ENCODE measurements at regions not wholly inside any gene's neighbourhood (a gene's known extent, or its start where the extent isn't known, plus 50 kb on each side); places are given as distances from the start of the nearest gene placed in this dataset.
"Not testable (repeated sequence)": the region's sequence is repeated elsewhere in the genome, so short reads cannot be mapped to it uniquely, and the experiment has no call there.

DNA sequence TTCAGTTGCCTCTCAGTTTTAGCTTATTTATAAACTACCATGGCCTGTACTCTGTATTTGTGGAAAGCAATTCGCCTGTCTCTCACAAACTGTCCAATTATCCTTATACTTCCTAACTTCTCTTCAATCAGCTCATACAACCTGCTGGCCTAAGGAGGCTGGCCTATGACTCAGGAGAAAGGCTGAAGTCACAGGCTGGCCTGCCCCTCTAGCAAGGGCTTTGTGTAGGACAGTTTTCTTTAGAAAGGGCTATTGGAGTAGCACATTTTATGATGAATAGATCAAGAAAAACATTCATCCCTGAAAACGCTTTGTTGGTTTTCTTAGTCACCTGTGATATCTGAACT, 988.7 kb upstream of the ARRDC3 start:
- DNase-seq (ENCODE audit: low spot score) = no peak
- intact Hi-C loops (cut with DNase I) = no loop called here

DNA sequence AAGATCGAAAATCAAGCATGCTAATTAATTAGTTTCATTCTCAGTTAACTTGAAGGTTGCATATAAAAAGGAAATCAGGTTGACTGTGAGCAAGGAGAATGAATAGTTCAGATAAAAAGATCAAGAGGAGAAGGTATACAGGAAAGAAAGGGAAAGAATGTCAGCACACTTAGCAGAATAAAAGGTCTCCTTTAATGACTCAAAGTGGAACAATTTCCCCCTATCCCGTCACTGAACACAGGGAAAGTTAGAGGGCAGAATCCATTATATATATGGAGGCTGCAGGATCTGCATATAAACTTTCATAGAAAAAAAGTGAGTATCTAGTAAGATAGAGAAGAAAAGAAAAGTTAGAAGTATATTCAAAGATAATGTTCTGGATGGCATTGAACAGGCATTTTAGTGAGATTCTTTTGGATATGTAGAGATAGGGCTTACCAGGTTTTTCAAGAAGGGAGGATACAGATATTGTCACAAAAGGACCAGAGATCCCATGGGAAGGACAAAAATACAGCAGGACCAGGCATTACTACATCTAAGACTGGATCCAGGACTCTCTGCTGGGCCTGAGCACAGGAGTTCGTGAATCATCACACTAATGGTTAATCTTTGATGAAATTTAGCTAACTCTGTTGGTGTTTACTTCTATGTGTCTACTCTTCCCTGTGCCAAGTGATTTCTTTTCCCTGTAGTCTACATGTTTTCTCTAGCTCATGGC, 988.2 kb upstream of the ARRDC3 start:
- intact Hi-C loops (cut with DNase I) = no loop called here
- DNase-seq (ENCODE audit: low spot score) = no peak

DNA sequence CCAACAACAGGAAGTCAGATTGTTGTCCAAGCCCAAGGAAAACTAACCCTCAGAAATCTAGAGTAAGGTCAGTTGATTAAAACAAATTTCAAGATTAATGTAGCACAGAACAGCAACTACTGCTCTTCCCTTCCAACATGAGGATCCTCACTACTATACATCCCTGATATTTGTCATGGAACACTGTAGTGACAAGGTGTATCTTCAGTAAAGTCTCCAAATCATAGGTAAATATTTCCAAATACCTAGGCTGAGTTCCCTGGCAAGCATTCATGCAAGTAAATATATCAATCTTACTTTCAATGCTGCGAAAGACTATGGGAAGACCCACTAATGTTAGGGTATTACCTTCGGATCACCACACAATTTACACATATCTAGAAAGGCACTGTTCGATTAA, 986.9 kb upstream of the ARRDC3 start:
- no peak for DNase-seq (ENCODE audit: low spot score)
- intact Hi-C loops (cut with DNase I) = no loop called here

DNA sequence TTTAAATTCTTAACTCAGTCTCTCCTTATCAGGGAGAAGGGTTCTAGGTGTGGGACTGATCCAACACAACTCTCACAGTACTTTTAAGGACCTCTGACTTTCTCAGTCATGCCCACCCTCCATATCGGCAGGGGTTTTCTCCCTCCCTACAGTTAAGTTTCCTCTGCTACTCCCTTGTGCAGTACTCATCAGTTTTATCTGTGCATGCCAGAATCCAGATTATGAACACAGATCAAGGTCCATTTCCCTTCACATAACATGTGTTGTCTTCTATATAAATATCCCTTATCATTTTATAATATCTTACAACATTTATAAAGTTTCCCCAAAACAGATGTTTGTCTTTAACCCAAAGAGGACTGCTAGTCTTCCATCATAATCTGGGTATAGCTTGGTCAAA, 986.5 kb upstream of the ARRDC3 start:
- intact Hi-C loops (cut with DNase I) = no loop called here
- no peak for DNase-seq (ENCODE audit: low spot score)

DNA sequence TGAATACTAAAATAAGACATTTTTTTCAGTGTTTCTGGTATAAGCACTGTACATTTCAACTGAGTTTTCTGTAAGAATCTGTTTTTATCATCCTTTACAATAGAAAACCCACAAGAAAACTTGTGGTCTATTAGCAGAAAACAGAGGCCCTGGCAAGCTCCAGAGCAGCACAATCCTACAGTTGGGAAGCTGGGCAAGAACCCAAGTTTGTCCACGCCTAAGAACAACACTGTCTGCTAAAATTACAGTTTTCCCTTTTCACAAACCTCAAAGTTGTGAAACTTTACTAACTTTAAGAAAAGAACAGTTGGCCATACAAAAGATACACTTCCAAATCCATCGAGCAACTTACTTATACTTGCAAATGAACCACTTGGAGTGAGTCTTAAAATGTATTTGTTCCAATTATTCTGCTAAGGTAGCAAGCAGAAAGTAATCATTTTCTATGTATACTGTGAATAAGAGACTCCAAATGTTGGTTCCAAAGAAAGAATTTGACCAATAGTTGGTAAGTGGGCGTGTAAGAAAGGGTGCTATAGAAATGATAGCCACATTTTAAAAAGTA, 982.0 kb upstream of the ARRDC3 start:
- no peak for DNase-seq (ENCODE audit: low spot score)
- intact Hi-C loops (cut with DNase I) = no loop called here

DNA sequence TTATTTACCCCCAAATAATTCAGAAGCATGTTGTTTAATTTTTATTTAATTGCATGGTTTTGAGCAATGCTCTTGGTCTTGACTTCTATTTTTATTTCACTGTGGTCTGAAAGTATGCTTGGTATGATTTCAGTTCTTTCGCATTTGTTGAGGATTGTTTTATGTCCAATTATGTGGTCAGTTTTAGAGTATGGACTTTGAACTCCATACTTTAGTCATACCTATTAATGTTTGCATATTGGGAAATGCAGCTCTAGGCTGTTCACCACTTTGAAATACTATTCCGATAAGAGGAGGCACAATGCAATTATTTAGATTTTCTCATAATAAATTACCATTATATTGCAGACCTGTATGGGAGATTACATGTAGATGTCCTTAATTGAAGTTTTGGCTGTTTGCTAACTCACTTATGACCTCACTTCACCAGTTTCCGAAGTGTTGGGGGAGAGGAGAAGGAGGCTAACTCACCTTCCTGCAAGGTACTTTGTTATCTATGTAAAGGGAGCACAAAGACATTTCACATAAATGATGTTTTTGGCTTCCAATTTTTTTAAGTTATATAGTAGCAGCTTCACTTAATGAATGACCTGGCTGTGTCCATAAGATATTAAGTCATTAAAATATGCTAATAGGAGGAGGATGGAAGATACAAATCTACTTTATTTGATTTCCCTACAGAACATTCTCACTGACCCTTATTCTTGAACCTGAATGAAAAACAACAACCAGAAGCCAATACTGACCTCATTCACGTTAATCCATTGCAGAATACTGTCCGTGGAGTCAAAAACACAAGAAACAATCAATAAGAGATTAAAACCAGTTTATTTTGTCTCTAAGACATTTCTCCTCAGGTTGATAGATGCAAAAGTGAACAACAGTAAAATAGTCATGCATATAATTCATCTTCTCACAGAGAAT, 970.3 kb upstream of the ARRDC3 start:
- intact Hi-C loops (cut with DNase I) = no loop called here
- DNase-seq (ENCODE audit: low spot score) = no peak

DNA sequence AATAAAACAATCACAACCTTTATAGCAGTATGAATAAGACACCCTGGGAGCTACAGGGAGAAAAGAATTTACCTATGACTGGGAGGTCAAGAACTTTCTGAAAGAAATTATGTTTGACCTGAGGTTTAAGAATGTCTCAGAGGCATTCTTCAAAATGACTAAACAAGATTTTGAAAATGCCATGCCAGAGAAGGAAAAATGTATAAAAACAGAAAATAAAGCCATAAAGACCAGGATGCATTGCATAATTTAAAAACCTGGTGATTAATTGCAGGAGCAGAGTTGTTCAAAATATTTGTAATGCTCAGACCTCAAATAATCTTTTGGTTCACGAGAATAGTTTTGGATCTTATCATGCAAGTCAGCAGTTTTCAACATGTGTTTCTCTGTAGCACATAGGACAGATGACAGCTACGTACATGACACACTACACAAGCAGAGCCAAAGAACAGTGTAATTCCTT, 954.7 kb upstream of the ARRDC3 start:
- no peak for DNase-seq (ENCODE audit: low spot score)
- intact Hi-C loops (cut with DNase I) = no loop called here

DNA sequence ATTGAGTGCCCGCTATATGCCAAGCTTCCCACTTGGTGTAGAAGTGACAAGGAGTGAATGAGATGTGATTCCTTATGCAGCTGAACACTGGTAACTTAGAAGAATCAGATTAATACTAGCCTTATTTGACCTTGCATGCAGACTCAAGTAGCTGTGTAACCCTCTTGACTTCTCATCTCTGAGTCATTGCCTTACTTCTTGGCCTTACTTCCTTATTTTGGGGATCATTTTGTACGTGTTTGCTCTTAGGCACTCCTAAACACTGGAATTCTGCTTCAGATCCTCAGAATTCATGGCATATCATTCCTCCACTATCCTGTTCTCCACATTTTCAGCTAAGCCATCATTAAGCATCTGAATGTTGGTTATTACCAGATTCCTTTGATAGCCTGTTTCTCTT, 948.9 kb upstream of the ARRDC3 start:
- intact Hi-C loops (cut with DNase I) = no loop called here
- DNase-seq (ENCODE audit: low spot score) = no peak

DNA sequence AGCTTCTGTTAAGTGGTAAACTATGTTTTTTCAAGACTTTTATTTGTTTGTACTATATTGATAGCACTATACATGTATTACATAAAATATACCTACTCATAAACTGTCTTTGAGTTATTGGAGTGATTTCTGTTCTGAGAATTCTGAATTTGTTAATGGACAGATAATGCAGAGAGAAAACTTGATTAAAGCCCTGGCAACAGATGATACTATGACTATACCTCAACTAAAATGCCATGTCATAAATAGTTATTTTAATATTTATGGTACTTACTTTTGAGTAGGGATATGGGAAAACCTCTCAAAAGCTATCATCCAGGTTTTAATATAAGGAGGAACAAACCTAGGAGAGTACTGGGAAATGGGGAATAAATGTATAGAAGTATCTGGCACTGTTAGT, 947.2 kb upstream of the ARRDC3 start:
- DNase-seq (ENCODE audit: low spot score) = no peak
- intact Hi-C loops (cut with DNase I) = no loop called here

DNA sequence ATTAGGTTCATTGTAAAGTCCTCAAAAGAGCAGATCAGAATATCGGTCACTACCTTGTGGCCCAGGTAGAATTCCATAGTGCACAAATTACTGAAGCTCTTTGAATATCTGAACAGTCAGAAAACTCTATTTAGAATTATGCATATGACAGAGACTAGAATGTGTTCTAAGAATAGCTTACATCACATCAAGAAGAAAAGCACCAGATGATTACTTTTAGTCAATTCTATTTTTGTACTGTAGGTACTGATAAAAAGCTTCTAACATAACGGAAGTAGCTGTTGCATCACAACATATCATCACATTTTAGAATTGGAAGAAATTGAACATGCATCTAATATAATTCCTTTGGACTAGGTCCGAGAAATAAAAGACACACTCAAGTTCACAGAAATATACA, 946.6 kb upstream of the ARRDC3 start:
- intact Hi-C loops (cut with DNase I) = no loop called here
- no peak for DNase-seq (ENCODE audit: low spot score)

DNA sequence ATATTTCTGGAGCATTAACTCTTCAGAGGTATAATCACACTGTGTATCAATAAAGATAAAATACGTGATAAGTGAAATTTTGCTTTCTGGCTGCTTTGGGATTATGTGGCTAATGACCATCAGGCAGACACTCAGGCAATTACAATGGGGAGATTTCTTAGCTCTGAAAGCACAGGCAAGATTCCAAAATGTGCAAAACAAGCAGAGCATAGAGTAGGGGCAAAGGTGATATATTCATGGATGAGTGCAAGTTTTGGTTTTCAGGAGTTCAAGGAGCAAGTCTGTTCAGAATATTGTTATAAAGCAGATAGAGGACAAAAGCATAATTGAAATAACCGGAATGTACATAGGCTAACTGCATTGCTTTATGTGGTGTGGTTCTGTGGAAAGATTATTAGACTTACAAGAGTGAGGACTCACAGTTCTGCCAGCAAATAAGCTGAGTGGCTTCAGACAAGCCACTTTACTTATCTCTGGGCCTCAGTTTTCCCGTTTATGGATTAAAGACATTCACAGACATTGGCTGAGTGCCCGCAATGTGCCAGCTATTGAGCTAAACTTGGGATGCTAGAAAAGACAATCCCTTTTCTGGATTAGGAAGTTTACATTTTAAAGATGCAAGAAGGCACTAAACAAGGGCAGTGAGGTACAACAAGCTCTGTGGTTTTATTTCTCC, 945.6 kb upstream of the ARRDC3 start:
- intact Hi-C loops (cut with DNase I) = no loop called here
- DNase-seq (ENCODE audit: low spot score) = no peak

DNA sequence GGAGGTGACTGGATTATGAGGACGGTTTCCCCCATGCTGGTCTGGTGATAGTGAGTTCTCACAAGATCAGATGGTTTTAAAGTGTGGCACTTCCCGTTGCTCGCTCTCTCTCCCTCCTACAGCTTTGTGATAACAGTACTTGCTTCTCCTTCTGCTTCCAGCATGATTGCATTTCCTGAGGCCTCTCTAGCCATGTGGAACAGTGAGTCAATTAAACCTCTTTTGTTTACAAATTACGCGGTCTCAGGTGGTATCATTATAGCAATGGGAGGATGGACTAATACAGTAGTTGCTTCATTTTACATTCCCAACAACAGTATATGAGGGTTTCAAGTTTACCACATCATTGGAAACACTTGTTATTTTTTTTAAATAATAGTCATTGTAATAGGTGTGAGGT, 937.3 kb upstream of the ARRDC3 start:
- intact Hi-C loops (cut with DNase I) = no loop called here
- no peak for DNase-seq (ENCODE audit: low spot score)

DNA sequence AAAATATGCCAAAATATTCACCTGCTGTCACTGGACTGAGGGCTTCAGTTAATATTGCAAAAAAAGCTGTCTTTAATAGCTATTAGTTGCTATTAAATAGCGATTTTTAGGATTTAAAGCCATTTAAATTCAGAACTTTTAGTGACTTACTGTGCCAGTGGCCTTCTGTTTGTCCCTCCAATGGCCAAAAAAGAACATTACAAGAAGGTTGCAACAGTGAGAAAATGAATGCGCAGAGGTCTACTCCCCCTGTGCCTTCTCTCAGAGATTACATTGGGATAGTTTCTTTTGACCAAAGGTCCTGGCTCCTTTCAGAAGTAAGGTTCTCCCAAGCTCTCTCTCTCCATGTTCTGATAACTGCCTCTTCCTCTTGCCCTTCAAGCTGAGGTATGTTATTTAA, 930.3 kb upstream of the ARRDC3 start:
- no peak for DNase-seq (ENCODE audit: low spot score)
- intact Hi-C loops (cut with DNase I) = no loop called here

DNA sequence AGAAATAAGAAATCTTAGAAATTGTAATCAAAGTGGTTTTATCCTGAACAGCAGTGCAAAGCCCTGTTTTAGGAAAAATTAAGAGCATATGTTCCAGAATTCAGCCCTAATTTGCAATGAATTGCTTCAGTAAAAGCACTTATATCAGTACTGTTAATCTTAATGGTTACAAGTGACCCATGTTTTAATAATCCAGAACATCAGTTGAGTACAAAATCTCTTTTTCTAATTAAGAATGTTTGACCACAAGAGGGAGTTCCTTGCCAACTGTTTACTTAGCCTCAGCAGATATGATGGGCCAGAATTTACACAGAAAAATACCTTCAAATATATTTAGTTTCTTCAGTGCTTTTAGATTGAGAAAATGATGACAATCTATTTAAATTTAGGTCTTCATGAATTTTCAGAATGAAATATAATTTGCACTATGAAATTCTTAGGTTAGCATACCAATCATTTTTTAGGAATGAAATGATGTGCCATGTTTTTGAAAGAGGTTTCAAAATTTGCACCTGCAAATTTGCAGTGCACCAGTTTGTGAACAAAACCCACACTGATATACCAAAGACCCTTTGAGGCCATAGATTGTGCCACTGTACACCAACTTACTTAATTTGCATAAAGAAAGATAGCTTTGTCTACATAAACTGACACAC, 926.3 kb upstream of the ARRDC3 start:
- intact Hi-C loops (cut with DNase I) = no loop called here

DNA sequence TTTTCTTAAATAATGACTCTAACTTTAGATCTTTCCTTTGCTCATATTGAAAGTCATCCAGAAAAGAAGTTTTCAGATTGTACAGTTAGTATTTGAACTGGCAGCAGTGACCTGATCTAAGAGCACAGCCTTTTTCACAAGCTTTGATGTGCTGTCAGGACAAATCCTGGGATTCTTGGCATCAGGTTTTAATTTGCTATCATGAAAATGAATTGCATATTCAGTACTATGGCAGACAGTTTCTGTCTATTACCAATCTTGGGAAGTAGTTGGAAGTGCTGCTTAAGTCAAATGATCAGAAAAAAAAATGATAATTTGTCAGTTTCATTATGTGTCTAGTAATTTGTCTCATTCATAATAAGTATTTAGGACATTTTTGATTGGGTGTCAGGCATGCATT, 925.6 kb upstream of the ARRDC3 start:
- no peak for DNase-seq (ENCODE audit: low spot score)
- intact Hi-C loops (cut with DNase I) = no loop called here

More for the DNA sequence above, 926.3 kb upstream of the ARRDC3 start:
- DNase-seq (ENCODE audit: low spot score) = no peak

DNA sequence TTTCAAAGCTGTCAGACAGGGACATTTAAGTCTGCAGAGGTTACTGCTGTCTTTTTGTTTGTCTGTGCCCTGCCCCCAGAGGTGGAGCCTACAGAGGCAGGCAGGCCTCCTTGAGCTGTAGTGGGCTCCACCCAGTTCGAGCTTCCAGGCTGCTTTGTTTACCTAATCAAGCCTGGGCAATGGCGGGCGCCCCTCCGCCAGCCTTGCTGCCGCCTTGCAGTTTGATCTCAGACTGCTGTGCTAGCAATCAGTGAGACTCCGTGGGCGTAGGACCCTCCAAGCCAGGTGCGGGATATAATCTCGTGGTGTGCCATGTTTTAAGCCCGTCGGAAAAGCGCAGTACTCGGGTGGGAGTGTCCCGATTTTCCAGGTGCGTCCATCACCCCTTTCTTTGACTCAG, 919.2 kb upstream of the ARRDC3 start:
- intact Hi-C loops (cut with DNase I); DNase-seq (ENCODE audit: low spot score): not testable (repeated sequence)

DNA sequence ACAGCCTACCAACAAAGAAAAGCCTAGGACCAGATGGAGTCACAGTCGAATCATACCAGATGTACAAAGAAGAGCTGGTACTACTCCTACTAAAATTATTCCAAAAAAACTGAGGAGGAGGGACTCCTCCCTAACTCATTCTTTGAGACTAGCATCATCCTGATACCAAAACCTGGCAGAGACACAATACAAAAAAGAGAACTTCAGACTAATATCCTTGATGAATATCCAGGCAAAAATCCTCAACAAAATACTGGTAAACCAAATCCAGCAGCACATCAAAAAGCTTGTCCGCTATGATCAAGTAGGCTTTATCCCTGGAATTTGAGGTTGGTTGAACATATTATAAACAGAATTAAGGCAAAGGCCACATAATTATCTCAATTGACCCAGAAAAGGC, 900.4 kb upstream of the ARRDC3 start:
- no peak for DNase-seq (ENCODE audit: low spot score)
- intact Hi-C loops (cut with DNase I) = no loop called here

DNA sequence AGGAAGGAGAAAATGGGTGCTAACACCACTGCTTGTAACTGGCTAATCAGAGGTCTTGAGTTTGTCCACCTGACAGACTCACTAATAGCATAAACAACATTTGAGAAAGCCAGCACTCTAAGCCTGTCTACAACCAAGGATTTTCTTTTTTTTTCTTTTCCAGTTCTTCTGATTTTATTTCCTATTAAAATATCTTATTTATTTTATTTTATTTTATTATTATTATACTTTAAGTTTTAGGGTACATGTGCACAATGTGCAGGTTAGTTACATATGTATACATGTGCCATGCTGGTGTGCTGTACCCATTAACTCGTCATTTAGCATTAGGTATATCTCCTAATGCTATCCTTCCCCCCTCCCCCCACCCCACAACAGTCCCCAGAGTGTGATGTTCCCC, 888.6 kb upstream of the ARRDC3 start:
- DNase-seq (ENCODE audit: low spot score); intact Hi-C loops (cut with DNase I): not testable (repeated sequence)

DNA sequence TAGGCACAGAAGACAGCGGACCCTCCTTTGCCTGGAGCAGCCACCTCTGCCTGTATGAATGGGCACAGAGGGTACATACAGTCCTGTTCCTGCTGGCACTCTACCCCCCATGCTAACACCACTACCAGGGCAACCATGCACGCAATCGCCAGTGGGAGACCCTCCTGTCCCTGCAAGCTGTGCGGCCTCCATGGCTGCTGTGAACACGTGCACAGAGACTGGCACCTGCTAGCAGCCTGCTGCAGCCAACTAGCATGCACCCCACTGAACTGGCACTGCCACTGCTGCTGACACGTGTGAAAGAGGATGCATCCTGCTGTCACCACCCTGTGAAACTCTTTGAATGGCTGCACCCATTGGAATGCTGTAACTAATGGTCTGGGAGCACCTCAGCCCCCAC, 885.2 kb upstream of the ARRDC3 start:
- intact Hi-C loops (cut with DNase I) = no loop called here
- DNase-seq (ENCODE audit: low spot score) = no peak

DNA sequence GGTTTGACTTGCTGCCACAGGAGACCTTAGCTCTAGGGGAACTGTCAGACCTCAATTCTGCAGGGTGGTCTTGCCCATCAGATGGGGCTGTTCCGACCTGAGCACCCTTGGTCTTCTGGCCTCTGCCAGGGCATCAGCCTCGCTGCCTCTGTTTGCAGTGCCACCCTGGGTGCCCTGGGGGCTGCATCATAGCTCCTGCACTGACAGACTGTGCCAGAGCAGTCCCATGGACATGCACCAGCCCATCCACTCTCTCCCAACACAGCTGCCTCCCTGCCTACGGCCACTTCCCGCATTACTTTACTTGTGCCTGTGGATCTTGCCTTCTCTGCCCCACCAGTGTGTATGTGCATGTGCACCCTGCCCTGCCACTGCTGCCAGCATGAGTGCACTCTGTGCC, 884.7 kb upstream of the ARRDC3 start:
- intact Hi-C loops (cut with DNase I) = no loop called here
- DNase-seq (ENCODE audit: low spot score) = no peak
